OCI-LY1 (cell line): ENCODE measurements at regions not wholly inside any gene's neighbourhood (a gene's known extent, or its start where the extent isn't known, plus 50 kb on each side); places are given as distances from the start of the nearest gene placed in this dataset.

Experiments
- H2AFZ ChIP-seq: fragments of 200-600 bp; sonication (generic), shearing (Covaris generic); 2 replicates; pipeline ENCODE4 v1.6.0; 2014; ENCODE audit warnings: antibody characterized with exemption, mild to moderate bottlenecking, low read length
- H3F3A ChIP-seq: fragments of 200-600 bp; sonication (generic), shearing (Covaris generic); 2 replicates; pipeline ENCODE4 v1.6.0; 2014; ENCODE audit warnings: mild to moderate bottlenecking, antibody characterized with exemption, low read length, moderate library complexity; ENCODE audit not compliant: insufficient read depth
- H3K27ac ChIP-seq: fragments of 200-600 bp; sonication (generic); 2 replicates; pipeline ENCODE4 v1.5.1; 2014; ENCODE audit warnings: low read length, mixed run types, mild to moderate bottlenecking, low read depth; ENCODE audit not compliant: poor library complexity, severe bottlenecking
- H3K27me3 ChIP-seq: fragments of 200-600 bp; sonication (generic); 2 replicates; pipeline ENCODE4 v1.6.0; 2014; ENCODE audit warnings: antibody characterized with exemption, mild to moderate bottlenecking, low read length, moderate library complexity; ENCODE audit not compliant: insufficient read depth
- H3K36me3 ChIP-seq: fragments of 200-600 bp; sonication (generic); 2 replicates; pipeline ENCODE4 v1.6.1; 2014; ENCODE audit warnings: mild to moderate bottlenecking, antibody characterized with exemption, low read length, moderate library complexity, mixed read lengths; ENCODE audit not compliant: insufficient read depth
- H3K4me1 ChIP-seq: fragments of 200-600 bp; sonication (generic); 2 replicates; pipeline ENCODE4 v1.5.1; 2014; ENCODE audit warnings: mild to moderate bottlenecking, low read length, moderate library complexity; ENCODE audit not compliant: insufficient read depth, severe bottlenecking
- H3K4me2 ChIP-seq: fragments of 200-600 bp; sonication (generic), shearing (Covaris generic); 2 replicates; pipeline ENCODE4 v1.6.1; 2014; ENCODE audit warnings: low read length
- H3K4me3 ChIP-seq: fragments of 200-600 bp; sonication (generic); 2 replicates; pipeline ENCODE4 v1.5.1; 2014; ENCODE audit warnings: low read length, low read depth, mild to moderate bottlenecking, mixed read lengths; ENCODE audit not compliant: poor library complexity, severe bottlenecking
- H3K79me2 ChIP-seq: fragments of 200-600 bp; shearing (Covaris generic); 2 replicates; pipeline ENCODE4 v1.6.1; 2016; ENCODE audit warnings: mixed run types, low read length, mixed read lengths; ENCODE audit not compliant: insufficient read depth
- H3K9ac ChIP-seq: fragments of 200-600 bp; sonication (generic), shearing (Covaris generic); 2 replicates; pipeline ENCODE4 v1.6.1; 2014; ENCODE audit warnings: mild to moderate bottlenecking, low read length, mixed read lengths
- H3K9me2 ChIP-seq: fragments of 200-600 bp; sonication (generic), shearing (Covaris generic); 2 replicates; pipeline ENCODE4 v1.6.1; 2014; ENCODE audit warnings: low read depth, mild to moderate bottlenecking, low read length, mixed read lengths
- H3K9me3 ChIP-seq: fragments of 200-600 bp; shearing (Covaris generic); 2 replicates; pipeline ENCODE4 v1.6.1; 2014; ENCODE audit warnings: low read length, mixed read lengths
- H4K20me1 ChIP-seq: fragments of 200-600 bp; sonication (generic), shearing (Covaris generic); 2 replicates; pipeline ENCODE4 v1.6.0; 2016; ENCODE audit warnings: mild to moderate bottlenecking, low read length; ENCODE audit not compliant: insufficient read depth
- CTCF ChIP-seq: fragments of 200-600 bp; sonication (generic), shearing (Covaris generic); IDR thresholded peaks from 2 replicates; pipeline ENCODE4 v1.5.1; 2017; ENCODE audit warnings: mild to moderate bottlenecking, antibody characterized with exemption, low read length, moderate library complexity, mixed read lengths
- EZH2 ChIP-seq: fragments of 200-600 bp; sonication (generic), shearing (Covaris generic); IDR thresholded peaks from 2 replicates; pipeline ENCODE4 v1.8.0; 2017; ENCODE audit warnings: borderline replicate concordance, mixed run types, mild to moderate bottlenecking, antibody characterized with exemption, low read length, moderate library complexity, mixed read lengths

GRCh38 chrX:69110116-69110530 lies 55.1 kb downstream of the PJA1 start:
- Histone ChIP-seq H3K27me3 (no peaks in the 10 kb centered on the region), H3F3A (no peaks in the 10 kb centered on the region), H3K9me3 (no peaks in the 10 kb centered on the region), H3K27ac (no peak overlapping the region), H3K4me1 (no peaks in the 10 kb centered on the region), H3K9me2 (no peaks in the 10 kb centered on the region), H2AFZ (no peak overlapping the region), H4K20me1 (no peaks in the 10 kb centered on the region), H3K4me3 (no peak overlapping the region), H3K4me2 (no peak overlapping the region), H3K79me2 (no peaks in the 10 kb centered on the region), H3K36me3 (no peaks in the 10 kb centered on the region), H3K9ac (no peak overlapping the region)
- no peak for TF ChIP-seq EZH2
- no peak for TF ChIP-seq CTCF

GRCh38 chrX:69109706-69110105 lies 55.5 kb downstream of the PJA1 start:
- no peaks in the 10 kb centered on the region for H3F3A ChIP-seq
- H4K20me1 ChIP-seq = no peaks in the 10 kb centered on the region
- H3K4me2 ChIP-seq = no peak overlapping the region
- no peaks in the 10 kb centered on the region for H3K4me1 ChIP-seq
- H3K79me2 ChIP-seq = no peaks in the 10 kb centered on the region
- no peak overlapping the region for H3K4me3 ChIP-seq
- H3K9me3 ChIP-seq = no peaks in the 10 kb centered on the region
- no peaks in the 10 kb centered on the region for H3K9me2 ChIP-seq
- no peaks in the 10 kb centered on the region for H3K27me3 ChIP-seq
- TF ChIP-seq EZH2 = no peak
- TF ChIP-seq CTCF = no peak
- no peak overlapping the region for H3K27ac ChIP-seq
- H2AFZ ChIP-seq = no peak overlapping the region
- H3K36me3 ChIP-seq = no peaks in the 10 kb centered on the region
- no peak overlapping the region for H3K9ac ChIP-seq

- Histone ChIP-seq H3K9me3 (no peaks in the 10 kb centered on the region), H2AFZ (no peak overlapping the region), H3K4me2 (no peak overlapping the region), H3K4me3 (no peak overlapping the region), H3K27ac (no peak overlapping the region), H3K79me2 (no peaks in the 10 kb centered on the region), H3F3A (no peaks in the 10 kb centered on the region), H3K4me1 (no peaks in the 10 kb centered on the region), H3K9ac (no peak overlapping the region), H4K20me1 (no peaks in the 10 kb centered on the region), H3K27me3 (no peaks in the 10 kb centered on the region), H3K9me2 (no peaks in the 10 kb centered on the region), H3K36me3 (no peaks in the 10 kb centered on the region)
- no peak for TF ChIP-seq EZH2
- TF ChIP-seq CTCF = no peak
Observed at GRCh38 chrX:69109036-69109663, 56.1 kb downstream of the PJA1 start.
